Fibroblast of skin of left quadriceps (primary cell): ENCODE measurements at regions not wholly inside any gene's neighbourhood (a gene's known extent, or its start where the extent isn't known, plus 50 kb on each side); places are given as distances from the start of the nearest gene placed in this dataset.
A peak's percentile ranks its signal among the peaks of the same experiment; 100 is the strongest.

Experiments used
- DNase-seq, 2 experiments: peaks; one replicate each; pipeline ENCODE4 v3.0.0-alpha.2; 2013; ENCODE audit warnings: low read depth in 2 of 2

GRCh38 chr17:79317916-79318315 lies 243.3 kb downstream of the ENGASE start:
- DNase-seq: no peak

- no peak for DNase-seq
Observed at GRCh38 chr17:79316805-79317204, 242.2 kb downstream of the ENGASE start.

GRCh38 chr17:79315358-79316105 lies 240.9 kb downstream of the ENGASE start:
- DNase-seq: no peak

DNA sequence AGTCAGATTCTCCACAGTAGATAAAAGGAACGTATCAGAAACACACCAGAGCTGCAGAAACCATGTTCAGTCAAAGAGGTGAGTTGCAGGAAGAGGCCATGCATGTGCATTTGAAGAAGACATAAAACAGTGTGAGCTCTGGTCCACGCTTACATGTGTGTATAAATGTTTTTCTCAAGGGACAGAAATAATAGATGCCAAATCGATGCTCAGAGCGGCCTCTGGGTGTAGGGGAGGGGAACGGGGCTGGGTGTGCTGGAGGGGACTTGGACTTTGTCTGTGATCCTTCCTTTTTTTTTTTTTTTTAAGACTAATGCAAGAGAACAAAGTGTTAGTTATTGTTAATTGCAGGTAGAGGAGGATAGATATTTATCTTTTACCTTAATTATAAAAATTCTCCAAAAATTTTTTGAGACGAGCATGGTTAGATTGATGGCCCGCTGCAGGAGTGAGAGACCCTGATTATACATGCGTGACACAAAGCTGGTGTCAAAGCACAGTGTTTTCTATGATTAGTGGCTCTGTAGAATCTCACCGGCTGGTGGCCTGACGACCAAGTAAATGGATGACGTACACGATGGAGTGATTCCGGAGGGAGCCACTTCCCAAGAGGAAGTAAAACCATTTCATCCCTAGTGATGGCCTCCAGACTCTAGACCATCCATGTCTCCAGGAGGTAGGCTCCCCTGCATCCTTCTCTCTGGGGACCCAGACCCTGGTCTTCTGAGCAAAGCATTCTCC lies 240.2 kb downstream of the ENGASE start:
- DNase-seq: no peak

GRCh38 chr17:79311373-79311772 lies 236.7 kb downstream of the ENGASE start:
- DNase-seq: no peak

- DNase-seq: no peak
Observed at GRCh38 chr17:79306424-79307318, 232.0 kb downstream of the ENGASE start.

- DNase-seq: no peak
Observed at GRCh38 chr17:79305768-79306423, 231.3 kb downstream of the ENGASE start.

- DNase-seq: no peak
Observed at GRCh38 chr17:79305376-79305767, 230.7 kb downstream of the ENGASE start.

GRCh38 chr17:79304884-79305283 lies 230.3 kb downstream of the ENGASE start:
- no peak for DNase-seq

DNA sequence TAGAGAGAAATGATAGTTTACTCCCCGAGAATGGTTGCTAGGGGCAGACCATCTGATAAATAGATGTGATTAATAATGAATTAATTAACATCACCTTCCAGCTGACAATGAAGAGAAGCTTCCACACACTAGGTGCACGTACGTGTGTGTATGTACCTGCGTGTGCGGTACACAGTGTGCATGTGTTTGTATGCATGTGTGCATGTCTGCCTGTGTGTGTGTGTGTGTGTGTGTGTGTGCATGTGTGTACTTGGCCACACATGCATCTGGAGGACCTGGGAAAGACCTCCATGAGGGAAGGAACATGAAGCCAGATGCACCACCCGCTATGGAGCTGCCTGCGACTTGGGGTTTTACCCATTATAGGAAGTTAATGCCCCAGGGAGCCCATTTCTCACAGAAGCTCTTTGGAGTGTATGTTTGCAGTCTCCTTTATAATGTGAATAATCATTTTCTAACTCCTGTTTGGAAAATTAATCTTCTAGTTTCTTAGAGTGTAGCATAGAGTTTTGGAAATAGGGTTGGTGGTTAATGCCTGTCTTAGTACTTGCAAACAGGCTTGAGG lies 229.1 kb downstream of the ENGASE start:
- DNase-seq: no peak

GRCh38 chr17:79301469-79301868 lies 226.8 kb downstream of the ENGASE start:
- DNase-seq: no peak

- no peak for DNase-seq
Observed at GRCh38 chr17:79299349-79299748, 224.7 kb downstream of the ENGASE start.

GRCh38 chr17:79298799-79299198 lies 224.2 kb downstream of the ENGASE start:
- DNase-seq: no peak

DNA sequence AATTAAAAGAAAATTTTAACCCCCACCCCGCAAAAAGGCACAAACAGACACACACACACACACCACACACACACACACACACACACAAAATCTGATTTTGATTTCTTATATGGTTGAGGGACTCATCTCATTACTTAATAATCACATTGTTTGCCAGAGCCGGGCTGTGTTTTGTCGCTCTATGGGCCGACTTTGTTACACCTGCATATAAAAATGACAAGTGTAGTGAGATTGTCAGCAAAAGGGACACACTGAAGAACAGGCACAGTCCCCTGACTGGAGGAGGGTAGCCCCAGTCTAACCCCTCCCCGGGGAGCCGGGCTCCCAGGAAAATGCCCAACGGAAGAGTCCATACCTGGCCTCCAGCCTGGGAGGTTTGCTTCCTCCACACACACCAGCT lies 221.6 kb downstream of the ENGASE start:
- DNase-seq: no peak

DNA sequence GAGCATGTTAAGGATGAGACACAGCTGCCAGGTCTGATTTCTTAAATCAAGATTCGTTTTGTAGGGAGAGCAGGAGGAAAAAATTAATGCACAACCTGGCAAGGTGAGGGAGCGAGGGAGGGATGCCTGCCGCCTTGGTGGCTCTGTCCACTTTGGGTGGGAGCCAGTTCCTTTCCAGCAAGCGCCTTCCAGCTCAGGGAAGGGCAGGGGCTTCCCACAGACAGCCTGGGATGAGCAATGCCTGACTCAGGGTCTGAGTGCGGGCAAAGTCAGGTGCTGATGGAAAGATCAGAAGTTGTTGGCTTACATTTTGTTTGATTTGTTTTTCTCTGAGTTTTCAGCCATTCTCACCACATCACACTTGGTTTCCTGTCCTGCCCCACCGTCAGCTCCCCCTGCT lies 220.7 kb downstream of the ENGASE start:
- DNase-seq: no peak

DNA sequence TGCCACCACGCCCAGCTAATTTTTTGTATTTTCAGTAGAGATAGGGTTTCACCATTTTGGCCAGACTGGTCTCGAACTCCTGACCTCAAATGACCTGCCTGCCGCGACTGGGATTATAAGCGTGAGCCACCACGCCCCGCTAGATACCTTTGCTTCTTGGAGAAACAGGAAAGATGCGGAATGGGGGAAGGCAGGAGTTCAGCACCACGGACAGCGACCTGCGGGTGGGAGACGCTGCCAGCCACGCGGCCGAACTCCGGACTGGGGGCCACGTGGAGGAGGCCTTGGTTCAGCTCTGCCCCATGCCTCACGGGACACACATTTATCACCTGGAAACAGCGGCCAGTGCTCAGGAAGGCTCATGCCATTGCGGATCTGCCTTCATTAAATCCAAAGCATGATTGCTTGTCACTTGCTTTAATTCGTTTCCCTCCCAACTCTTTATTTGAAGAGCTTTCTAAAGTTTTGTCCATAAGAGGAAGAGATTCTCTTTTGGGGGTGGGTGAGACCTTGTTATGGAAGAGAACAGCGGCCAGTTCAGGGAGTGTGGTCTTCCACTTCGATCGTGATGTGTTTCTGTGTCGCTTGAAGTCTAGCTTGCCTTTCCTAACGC lies 219.9 kb downstream of the ENGASE start:
- peak; percentile 6 to 7 for DNase-seq

DNA sequence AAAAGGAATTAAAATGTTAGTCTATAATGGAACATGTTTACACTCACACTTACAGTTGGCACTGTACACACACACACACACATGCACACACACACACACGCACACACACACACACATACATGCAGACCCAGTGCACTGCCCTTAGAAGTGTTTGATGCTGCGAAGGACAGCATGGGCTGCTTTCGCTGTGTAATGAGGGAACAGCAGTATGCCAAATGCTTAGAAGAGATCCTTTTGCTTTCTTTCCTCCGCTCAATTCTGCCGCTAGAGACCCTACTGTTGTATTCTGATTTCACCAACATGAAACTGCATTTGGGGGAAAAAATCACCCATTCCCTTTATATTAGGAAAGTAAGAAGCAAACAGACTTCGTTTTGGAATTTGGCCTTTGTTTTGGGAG lies 217.9 kb downstream of the ENGASE start:
- no peak for DNase-seq

DNA sequence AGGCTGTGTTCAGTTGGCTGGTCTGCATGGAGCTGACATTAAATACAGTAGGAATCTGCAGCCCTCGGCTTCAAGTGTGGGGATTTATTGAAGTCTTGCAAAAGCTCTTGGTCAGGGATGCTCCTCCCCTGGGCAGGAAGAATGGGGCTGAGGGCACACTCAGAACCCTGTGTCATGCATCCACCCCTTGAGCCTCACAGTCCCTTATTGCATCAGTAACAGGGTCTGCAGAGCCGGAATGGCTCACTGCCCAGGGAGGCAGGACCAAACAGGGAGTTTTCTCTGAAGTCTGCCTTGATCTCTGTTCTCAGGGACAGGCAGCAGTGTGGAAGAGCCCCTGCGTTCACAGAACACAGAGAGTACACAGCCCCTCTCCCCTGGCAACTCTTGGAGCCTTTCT lies 216.8 kb downstream of the ENGASE start:
- no peak for DNase-seq

- DNase-seq: no peak
Observed at GRCh38 chr17:79290726-79291125, 216.1 kb downstream of the ENGASE start.

DNA sequence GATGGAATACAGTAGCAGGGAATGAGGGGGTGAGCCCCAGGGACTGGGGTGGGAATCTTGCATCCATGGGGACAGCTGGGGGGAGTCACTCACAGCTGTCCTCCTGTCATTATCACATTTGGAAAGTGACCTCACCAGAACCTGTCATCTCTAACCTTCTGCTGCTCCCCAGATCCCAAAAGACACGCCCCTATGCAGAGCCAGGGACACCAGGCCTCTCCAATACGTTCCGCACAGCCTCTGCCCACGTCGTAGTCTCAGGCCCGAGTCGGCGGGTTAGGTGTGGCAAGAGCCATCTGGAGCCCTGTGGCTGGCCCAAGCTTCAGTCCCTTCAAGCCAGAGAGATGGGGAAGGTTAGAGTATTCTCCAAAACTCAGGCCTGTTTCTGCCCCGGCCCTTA lies 214.3 kb downstream of the ENGASE start:
- DNase-seq: no peak

GRCh38 chr17:79286440-79286839 lies 211.8 kb downstream of the ENGASE start:
- DNase-seq: no peak
